T-helper 17 cell (primary cell): ENCODE measurements at regions not wholly inside any gene's neighbourhood (a gene's known extent, or its start where the extent isn't known, plus 50 kb on each side); places are given as distances from the start of the nearest gene placed in this dataset.

ENCODE experiments used
- ATAC-seq: fragments of 150-1000 bp; cut with Tn5 transposase; 2 replicates; pipeline ENCODE4 v1.10.0; 2021; ENCODE audit warnings: mild to moderate bottlenecking, moderate library complexity
- DNase-seq, 3 donors: peaks; one replicate each; pipeline versions ENCODE4 v3.0.0 to v3.0.0-alpha.2; 2020 to 2021
- H3K9me3 ChIP-seq: one replicate; pipeline ENCODE4 v1.7.0; 2013; ENCODE audit warnings: low read length, mild to moderate bottlenecking; ENCODE audit not compliant: control insufficient read depth, poor library complexity, severe bottlenecking
- H3K27ac Mint-ChIP-seq: one replicate; pipeline ENCODE4 v1.8.0; 2022; ENCODE audit warnings: mild to moderate bottlenecking, moderate library complexity, mixed read lengths
- H3K27me3 Mint-ChIP-seq: one replicate; pipeline ENCODE4 v1.8.0; 2022; ENCODE audit warnings: mixed read lengths
- H3K36me3 Mint-ChIP-seq: one replicate; pipeline ENCODE4 v1.8.0; 2022; ENCODE audit warnings: low read depth, mixed read lengths
- H3K4me1 Mint-ChIP-seq: one replicate; pipeline ENCODE4 v1.8.0; 2022; ENCODE audit warnings: mild to moderate bottlenecking, mixed read lengths
- H3K4me3 Mint-ChIP-seq: one replicate; pipeline ENCODE4 v1.8.0; 2022; ENCODE audit warnings: mild to moderate bottlenecking, moderate library complexity, mixed read lengths

DNA sequence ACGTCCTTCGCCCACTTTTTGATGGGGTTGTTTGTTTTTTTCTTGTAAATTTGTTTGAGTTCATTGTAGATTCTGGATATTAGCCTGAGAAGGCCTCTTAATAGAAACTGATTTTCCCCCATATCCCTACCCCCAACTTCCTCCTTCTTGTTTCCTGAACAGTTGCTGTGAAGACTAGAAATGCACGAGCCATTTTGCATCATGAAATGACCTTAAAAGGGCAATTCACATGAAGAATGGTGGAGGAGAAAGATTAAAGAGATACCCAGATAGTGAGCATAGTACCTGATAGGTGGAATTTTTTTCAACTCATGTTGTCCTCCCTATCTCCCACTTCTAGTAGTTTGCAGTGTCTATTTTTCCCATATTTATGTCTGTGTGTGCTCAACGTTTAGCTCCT is 55.2 kb upstream of the KCNH8 start:
- H3K9me3 ChIP-seq = no peaks in the 10 kb centered on the region
- Mint-ChIP-seq H3K27me3 (no peaks in the 10 kb centered on the region), H3K36me3 (no peaks in the 10 kb centered on the region), H3K4me3 (no peak overlapping the region), H3K27ac (no peak overlapping the region), H3K4me1 (no peaks in the 10 kb centered on the region)
- no peak for ATAC-seq
- DNase-seq = no peak

DNA sequence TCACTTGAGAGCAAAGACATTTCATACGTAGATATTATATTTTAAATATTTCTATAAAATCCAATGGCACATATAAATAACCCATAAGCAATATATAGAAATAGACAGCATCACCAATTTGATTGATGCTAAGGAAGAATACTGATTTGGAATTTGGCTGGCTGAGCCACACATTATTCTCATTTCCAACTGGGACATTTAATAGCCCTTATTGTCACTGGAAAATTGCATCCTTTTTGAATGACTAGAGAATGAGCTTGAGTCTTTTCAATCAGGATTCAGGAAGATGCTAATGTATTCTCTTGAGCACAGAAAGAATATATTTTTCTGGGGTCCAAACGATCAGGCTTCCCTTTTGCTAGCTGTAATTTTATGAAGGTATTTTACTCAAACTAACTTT is 70.9 kb upstream of the KCNH8 start:
- Mint-ChIP-seq H3K4me3 (no peak overlapping the region), H3K27ac (no peak overlapping the region), H3K27me3 (peaks cover 20% of the 10 kb centered on the region), H3K4me1 (no peaks in the 10 kb centered on the region), H3K36me3 (no peaks in the 10 kb centered on the region)
- DNase-seq (no peak), ATAC-seq (no peak)
- no peaks in the 10 kb centered on the region for H3K9me3 ChIP-seq

DNA sequence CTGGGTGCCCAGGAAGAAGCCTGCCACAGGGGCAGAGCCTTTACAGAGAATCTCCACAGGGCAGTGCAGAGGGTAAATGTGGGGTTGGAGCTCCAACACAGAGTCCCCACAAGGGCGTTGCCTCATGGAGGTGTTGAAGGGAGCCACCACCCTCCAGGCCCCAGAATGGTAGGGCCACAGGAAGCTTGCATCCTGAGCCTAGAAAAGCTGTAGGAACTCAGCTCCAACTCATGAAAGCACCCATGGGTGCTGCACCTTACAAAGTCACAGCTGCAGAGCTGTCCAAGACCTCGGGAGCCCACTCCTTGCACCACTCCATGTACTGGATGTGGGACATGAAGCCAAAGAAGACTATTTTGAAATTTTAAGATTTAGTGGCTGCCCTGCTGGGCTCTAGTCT is 73.3 kb upstream of the KCNH8 start:
- H3K4me1 Mint-ChIP-seq = no peaks in the 10 kb centered on the region
- H3K27me3 Mint-ChIP-seq = peaks cover 11% of the 10 kb centered on the region
- DNase-seq (no peak), ATAC-seq (no peak)
- H3K36me3 Mint-ChIP-seq = no peaks in the 10 kb centered on the region
- no peaks in the 10 kb centered on the region for H3K9me3 ChIP-seq
- no peak overlapping the region for H3K27ac Mint-ChIP-seq
- no peak overlapping the region for H3K4me3 Mint-ChIP-seq

DNA sequence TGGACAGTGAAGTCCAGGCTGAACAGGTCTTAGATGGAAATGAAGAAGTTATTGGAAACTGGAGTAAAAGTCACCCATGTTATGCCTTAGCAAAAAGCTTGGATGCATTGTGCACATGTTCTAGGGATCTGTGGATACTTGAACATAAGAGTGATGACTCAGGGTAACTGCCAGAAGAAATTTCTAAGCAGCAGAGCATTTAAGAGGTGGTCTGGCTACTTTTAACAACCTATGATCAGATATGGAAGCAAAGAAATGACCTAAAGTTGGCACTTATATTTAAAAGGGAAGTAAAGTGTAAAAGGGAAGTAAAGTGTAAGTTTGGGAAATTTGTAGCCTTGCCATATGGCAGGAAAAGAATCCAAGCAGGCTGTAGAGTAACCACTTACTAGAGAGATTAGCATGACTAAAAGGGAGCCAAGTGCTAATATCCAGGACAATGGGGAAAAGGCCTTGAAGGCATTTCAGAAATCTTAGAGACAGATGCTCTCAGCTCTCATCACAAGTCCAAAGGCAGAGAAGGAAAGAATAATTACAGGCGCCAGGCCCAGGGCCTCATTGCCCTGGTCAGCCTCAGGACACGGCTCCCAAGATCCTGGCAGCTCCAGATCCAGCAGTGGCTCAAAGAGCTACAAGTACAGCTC is 73.9 kb upstream of the KCNH8 start:
- Mint-ChIP-seq H3K27ac (no peak overlapping the region), H3K27me3 (peaks cover 11% of the 10 kb centered on the region), H3K4me3 (no peak overlapping the region), H3K4me1 (no peaks in the 10 kb centered on the region), H3K36me3 (no peaks in the 10 kb centered on the region)
- no peak for ATAC-seq
- H3K9me3 ChIP-seq = no peaks in the 10 kb centered on the region
- DNase-seq = no peak

DNA sequence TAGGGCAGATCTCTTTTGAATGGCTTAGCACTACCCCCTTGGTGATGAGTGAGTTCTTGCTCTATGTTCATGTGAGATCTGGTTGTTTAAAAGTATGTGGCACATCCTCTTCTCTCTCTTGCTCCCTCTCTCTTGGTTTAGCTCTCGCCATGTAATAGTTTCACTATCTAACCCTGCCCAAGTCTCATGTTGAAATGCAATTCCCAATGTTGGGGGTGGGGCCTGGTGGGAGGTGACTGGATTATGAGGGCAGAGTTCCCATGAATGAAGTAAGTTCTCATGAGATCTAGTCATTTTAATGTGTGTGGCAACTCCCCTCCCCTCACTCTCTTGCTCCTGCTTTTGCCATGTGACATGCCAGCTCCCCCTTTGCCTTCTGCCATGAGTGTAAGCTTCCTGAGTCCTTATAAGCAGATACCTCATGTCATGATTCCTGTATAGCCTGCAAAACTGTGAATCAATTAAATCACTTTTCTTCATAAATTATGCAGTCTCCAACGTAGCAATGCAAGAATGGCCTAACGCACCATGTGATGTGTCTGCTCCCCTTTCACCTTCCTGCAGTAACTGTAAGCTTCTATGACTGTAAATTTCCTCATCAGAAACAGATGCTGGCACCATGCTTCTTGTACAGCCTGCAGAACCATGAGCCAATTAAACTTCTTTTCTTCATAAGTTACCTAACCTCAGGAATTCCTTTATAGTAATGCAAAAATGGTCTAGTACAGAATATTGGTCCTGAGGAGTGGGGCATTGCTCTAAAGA is 74.8 kb upstream of the KCNH8 start:
- Mint-ChIP-seq H3K27ac (no peak overlapping the region), H3K4me3 (no peak overlapping the region), H3K4me1 (no peaks in the 10 kb centered on the region), H3K36me3 (no peaks in the 10 kb centered on the region), H3K27me3 (peaks cover 17% of the 10 kb centered on the region)
- DNase-seq (no peak), ATAC-seq (no peak)
- H3K9me3 ChIP-seq = no peaks in the 10 kb centered on the region

DNA sequence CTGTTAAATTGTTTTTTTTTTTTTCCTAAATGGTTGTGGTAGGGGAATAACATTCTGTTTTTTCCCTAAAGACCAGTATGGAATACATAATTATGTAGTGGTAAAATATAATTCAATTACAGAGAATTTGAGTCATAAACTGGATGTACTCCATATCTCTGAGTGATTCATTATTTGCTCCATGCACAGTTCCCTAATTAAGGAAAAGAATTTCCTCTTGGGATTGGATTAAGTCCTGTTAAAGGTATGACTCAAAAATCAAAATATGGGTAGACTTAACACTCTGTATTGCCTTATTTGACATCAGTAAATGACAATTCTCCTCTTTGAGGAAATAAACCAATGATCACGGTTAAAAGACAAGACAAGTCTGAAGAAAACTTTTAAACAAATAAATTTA is 78.0 kb upstream of the KCNH8 start:
- peaks cover 11% of the 10 kb centered on the region for H3K27me3 Mint-ChIP-seq
- H3K4me1 Mint-ChIP-seq = no peaks in the 10 kb centered on the region
- no peak for ATAC-seq
- H3K36me3 Mint-ChIP-seq = no peaks in the 10 kb centered on the region
- no peak overlapping the region for H3K27ac Mint-ChIP-seq
- DNase-seq = no peak
- no peaks in the 10 kb centered on the region for H3K9me3 ChIP-seq
- H3K4me3 Mint-ChIP-seq = no peak overlapping the region

DNA sequence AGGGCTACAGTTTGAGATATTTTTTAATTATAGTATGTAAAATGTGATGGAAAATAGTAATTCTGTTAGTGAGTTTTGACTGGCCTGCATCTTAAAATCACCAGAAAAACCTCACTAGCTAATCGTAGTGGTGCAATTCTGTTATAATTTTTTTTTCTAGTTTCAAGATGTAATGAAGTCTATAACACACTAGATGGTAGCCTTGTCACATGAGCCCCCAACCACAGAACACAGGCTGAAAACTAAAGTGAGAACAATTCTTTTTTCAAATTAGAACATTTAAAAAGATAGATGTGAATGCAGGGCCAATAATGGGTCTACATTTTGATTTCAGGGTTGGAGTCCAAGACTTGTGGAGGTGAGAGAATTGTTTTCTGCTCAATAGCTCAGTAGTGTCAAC is 83.3 kb upstream of the KCNH8 start:
- no peaks in the 10 kb centered on the region for H3K9me3 ChIP-seq
- peaks cover 18% of the 10 kb centered on the region for H3K27me3 Mint-ChIP-seq
- no peak for DNase-seq
- H3K4me3 Mint-ChIP-seq = no peak overlapping the region
- no peaks in the 10 kb centered on the region for H3K36me3 Mint-ChIP-seq
- no peaks in the 10 kb centered on the region for H3K4me1 Mint-ChIP-seq
- no peak for ATAC-seq
- no peak overlapping the region for H3K27ac Mint-ChIP-seq

DNA sequence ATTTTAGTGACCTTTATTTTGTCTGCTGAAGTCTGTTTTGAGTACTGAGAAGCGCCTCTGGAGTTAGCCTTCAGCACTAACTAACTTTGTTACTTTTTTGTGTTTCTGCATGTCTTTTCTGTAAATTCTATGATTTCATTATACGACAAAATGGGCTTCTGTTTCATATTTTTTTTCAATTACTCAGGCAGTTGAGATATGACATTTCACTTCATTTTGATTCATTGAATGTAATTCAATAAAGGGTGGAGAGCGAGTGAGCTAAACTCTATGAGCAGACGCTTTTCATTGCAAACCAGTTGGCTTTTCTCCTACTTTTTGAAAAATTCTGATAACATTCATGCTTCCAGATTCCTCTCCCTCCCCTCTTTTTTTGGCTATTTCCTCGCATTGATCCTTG is 84.4 kb upstream of the KCNH8 start:
- Mint-ChIP-seq H3K27me3 (peaks cover 15% of the 10 kb centered on the region), H3K4me1 (no peaks in the 10 kb centered on the region), H3K36me3 (no peaks in the 10 kb centered on the region), H3K27ac (no peak overlapping the region), H3K4me3 (no peak overlapping the region)
- no peaks in the 10 kb centered on the region for H3K9me3 ChIP-seq
- no peak for DNase-seq
- no peak for ATAC-seq

DNA sequence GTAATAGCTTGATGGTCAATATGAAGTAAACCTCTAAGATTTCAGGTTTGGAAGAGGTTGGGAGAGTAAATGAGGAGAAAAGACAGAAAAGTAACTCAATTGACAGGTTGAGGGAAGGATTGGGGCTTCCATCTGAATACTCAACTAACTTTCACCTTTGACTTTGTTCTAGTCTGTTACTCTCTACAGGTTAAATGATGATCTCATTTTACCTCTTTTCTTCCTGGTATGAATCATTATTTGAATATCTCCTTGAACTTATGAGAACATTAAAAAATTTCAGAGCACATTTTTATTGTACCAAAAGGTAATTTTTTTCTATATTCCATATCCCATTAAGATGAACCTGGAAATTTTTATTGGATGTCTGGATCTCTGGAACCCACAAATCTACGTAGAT is 87.9 kb upstream of the KCNH8 start:
- no peaks in the 10 kb centered on the region for H3K9me3 ChIP-seq
- Mint-ChIP-seq H3K4me1 (no peaks in the 10 kb centered on the region), H3K4me3 (no peak overlapping the region), H3K27me3 (peaks cover 17% of the 10 kb centered on the region), H3K27ac (no peak overlapping the region), H3K36me3 (no peaks in the 10 kb centered on the region)
- ATAC-seq (no peak), DNase-seq (no peak)

DNA sequence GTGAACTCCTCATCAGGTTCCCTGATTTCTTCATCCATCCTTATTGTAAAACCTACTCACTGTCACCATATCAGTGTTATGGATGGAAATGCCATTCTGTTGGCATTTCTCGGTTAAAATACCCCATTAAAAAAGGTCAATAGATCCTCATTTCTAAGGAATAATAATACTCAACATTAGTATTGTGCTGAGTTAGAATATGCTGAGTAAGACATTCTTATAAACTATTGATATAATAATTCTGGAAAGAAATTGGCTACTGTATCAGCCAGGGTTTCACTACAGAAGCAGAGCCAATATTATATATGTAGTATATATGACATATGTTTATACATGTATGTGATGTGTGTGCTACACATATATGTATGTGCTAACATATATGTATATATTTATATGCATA is 95.4 kb upstream of the KCNH8 start:
- H3K27ac Mint-ChIP-seq = no peak overlapping the region
- no peaks in the 10 kb centered on the region for H3K9me3 ChIP-seq
- no peaks in the 10 kb centered on the region for H3K36me3 Mint-ChIP-seq
- H3K4me1 Mint-ChIP-seq = no peaks in the 10 kb centered on the region
- H3K27me3 Mint-ChIP-seq = peaks cover 12% of the 10 kb centered on the region
- ATAC-seq (no peak), DNase-seq (no peak)
- H3K4me3 Mint-ChIP-seq = no peak overlapping the region

DNA sequence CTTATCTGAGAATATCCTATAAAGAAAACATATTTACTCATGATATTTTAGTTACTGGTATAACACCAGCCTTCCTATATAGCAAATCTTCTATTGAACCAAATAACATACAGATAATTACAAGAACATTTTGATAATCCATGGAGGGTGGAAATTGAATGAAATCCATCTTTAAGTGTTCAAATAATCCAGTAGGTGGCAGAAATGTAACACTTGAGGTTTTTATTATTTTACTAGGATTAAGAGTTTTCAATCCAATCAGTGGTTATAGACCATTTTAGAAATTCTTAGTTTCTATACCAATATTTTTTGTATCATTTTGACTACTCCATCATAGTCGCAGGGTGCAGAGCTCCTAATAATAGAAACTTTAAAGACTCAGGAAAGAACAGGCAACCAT is 101.9 kb upstream of the KCNH8 start:
- H3K36me3 Mint-ChIP-seq = no peaks in the 10 kb centered on the region
- no peak overlapping the region for H3K4me3 Mint-ChIP-seq
- H3K27me3 Mint-ChIP-seq = peaks cover 3% of the 10 kb centered on the region
- peaks cover 2% of the 10 kb centered on the region for H3K4me1 Mint-ChIP-seq
- no peak for DNase-seq
- no peak overlapping the region for H3K27ac Mint-ChIP-seq
- H3K9me3 ChIP-seq = no peaks in the 10 kb centered on the region
- ATAC-seq = no peak

DNA sequence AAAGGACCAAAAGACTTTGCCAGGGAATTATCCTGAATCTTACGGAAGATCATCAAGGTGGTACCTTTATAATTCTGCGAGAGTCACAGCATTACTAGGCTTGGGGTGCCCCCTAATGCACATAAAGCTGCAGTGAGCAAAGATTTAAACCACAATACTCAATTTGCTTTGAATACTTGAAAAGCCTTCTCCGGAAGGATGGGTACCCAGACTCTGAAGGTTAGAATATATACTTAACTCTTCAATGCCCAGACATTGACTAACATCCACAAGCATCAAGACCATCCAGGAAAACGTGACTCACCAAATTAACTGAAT is 117.8 kb upstream of the KCNH8 start:
- ATAC-seq (no peak), DNase-seq (no peak)
- H3K27me3 Mint-ChIP-seq = peaks cover 37% of the 10 kb centered on the region
- peaks cover 2% of the 10 kb centered on the region for H3K36me3 Mint-ChIP-seq
- no peak overlapping the region for H3K27ac Mint-ChIP-seq
- peaks cover 2% of the 10 kb centered on the region for H3K4me1 Mint-ChIP-seq
- no peaks in the 10 kb centered on the region for H3K9me3 ChIP-seq
- H3K4me3 Mint-ChIP-seq = no peak overlapping the region

DNA sequence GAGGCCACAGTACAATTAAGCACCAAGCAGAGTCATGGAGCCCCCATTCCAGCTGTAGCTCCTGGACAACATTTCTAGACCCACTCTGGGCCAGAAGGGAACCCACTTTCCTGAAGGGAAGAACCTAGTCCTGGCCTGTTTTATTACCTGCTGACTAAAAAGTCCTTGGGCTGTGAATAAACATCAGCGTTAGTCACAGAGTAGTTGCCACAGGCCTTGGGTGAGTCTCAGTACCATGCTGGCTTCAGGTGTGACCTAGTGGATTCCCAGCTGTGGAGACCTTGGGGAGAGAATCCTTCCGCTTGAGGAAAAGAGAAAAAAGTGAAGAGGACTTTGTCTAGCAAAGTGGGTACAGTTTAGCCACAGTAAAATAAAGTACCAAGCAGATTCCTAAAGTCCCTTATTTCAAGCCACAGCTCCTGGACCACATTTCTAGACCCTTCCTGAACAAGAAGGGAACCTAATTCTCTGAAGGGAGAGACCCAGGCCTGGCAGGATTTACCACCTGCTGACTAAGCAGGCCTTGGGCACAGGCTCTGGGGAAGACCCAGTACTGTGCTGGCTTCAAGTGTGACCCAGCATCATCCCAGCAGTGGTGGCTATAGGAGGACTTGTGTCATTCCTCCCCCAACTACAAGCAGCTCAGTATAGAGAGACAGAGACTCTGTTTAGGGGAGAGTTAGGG is 118.3 kb upstream of the KCNH8 start:
- Mint-ChIP-seq H3K27me3 (peaks cover 38% of the 10 kb centered on the region), H3K27ac (no peak overlapping the region), H3K4me1 (peaks cover 2% of the 10 kb centered on the region), H3K36me3 (peaks cover 2% of the 10 kb centered on the region), H3K4me3 (no peak overlapping the region)
- no peaks in the 10 kb centered on the region for H3K9me3 ChIP-seq
- ATAC-seq = no peak
- no peak for DNase-seq

DNA sequence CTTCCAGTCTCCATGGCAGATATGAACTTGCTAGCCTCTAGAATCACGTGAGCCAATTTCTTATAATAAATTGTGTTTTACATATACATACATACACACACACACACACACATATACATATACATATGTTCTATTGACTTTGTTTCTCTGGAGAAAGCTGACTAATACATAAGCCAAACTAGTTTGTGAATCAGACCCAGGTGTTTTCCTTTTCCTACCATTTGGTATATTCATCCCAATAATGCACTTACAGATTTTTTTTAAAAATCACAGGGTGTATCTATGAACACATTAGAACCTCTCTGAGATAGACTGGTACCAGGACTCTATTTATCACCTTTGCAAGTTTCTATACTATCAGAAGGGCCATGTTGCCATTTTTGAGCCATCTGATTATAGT is 122.9 kb upstream of the KCNH8 start:
- ATAC-seq (no peak), DNase-seq (no peak)
- Mint-ChIP-seq H3K27ac (no peak overlapping the region), H3K27me3 (peaks cover 55% of the 10 kb centered on the region), H3K36me3 (peaks cover 2% of the 10 kb centered on the region), H3K4me3 (no peak overlapping the region), H3K4me1 (peaks cover 2% of the 10 kb centered on the region)
- no peaks in the 10 kb centered on the region for H3K9me3 ChIP-seq
